ENCODE measurements at regions not wholly inside any gene's neighbourhood (a gene's known extent, or its start where the extent isn't known, plus 50 kb on each side); places are given as distances from the start of the nearest gene placed in this dataset.

DNA sequence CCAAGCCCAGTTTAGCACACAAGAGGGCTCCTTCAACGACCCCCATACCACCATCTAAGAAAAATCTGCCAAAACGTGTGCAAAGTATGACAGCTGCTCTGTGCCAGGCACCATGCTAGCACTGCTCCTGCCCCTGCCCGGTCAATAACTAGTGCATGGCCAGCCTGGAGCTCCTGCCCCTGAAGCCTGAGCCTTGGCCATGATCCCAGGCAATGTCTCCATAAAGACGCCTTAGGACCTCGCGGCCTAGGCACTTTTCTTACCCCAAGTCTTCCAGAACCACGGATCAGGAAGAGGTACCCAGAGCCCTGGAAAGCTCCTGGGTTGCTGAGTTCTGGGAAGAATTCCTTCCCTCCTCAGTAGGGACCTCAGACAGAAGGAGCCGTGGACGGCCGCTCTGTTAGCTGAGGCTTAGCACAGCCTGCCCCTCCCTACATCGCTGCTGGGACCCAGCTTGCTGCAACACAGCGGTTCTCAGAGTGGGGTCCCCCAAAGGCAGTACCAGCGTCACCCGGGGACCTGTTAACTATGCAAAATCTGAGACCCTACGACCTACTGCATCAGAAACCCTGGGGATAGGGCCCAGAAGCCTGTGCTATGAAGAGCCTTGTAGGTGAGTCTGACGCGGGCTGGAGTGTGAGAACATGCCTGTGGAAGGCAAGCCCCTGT, 117.8 kb upstream of the TWIST2 start:
- TF ChIP-seq, protein P1, sequence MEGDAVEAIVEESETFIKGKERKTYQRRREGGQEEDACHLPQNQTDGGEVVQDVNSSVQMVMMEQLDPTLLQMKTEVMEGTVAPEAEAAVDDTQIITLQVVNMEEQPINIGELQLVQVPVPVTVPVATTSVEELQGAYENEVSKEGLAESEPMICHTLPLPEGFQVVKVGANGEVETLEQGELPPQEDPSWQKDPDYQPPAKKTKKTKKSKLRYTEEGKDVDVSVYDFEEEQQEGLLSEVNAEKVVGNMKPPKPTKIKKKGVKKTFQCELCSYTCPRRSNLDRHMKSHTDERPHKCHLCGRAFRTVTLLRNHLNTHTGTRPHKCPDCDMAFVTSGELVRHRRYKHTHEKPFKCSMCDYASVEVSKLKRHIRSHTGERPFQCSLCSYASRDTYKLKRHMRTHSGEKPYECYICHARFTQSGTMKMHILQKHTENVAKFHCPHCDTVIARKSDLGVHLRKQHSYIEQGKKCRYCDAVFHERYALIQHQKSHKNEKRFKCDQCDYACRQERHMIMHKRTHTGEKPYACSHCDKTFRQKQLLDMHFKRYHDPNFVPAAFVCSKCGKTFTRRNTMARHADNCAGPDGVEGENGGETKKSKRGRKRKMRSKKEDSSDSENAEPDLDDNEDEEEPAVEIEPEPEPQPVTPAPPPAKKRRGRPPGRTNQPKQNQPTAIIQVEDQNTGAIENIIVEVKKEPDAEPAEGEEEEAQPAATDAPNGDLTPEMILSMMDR (IDR thresholded peaks at IDR 0.05), result no peak
- TF ChIP-seq POLR2AphosphoS5 (IDR thresholded peaks at IDR 0.05), result no peak

All from suprapubic skin (tissue), 3 donors.